ENCODE measurements at regions not wholly inside any gene's neighbourhood (a gene's known extent, or its start where the extent isn't known, plus 50 kb on each side); places are given as distances from the start of the nearest gene placed in this dataset.

DNA sequence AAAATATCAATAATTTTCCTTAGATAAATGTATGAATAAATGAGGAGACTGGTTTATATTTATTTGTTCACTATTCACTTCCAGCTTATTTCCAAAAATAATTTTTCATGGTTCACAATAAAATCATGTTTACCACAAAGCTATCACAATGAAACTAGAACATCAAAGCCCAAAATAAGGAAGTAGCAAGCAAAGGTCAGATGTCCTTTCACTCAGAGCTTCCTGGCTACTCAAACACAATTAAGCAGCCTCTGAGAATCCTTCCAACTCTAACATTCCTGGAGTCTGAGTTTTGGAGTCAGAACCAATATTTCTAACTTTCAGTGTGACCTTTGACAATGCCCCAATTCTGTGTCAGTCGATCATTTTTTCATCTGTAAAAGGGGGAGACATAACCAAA, 527.0 kb downstream of the SOX6 start:
- no peak for TF ChIP-seq GATAD2A (IDR thresholded peaks at IDR 0.05)
- TF ChIP-seq SOX6 (IDR thresholded peaks at IDR 0.05) = no peak
- TF ChIP-seq EZH2 (IDR thresholded peaks at IDR 0.05; ENCODE audit: borderline replicate concordance, low read depth, low read length) = no peak
- TF ChIP-seq TBP (optimal IDR thresholded peaks at IDR 0.05; ENCODE audit: low read depth, low read length) = no peak
- no peak for TF ChIP-seq SIN3A (IDR thresholded peaks at IDR 0.05; ENCODE audit: borderline replicate concordance in 2 of 2, control insufficient read depth in 1 of 2, low read depth in 2 of 2, low read length in 2 of 2)
- TF ChIP-seq, protein P1, sequence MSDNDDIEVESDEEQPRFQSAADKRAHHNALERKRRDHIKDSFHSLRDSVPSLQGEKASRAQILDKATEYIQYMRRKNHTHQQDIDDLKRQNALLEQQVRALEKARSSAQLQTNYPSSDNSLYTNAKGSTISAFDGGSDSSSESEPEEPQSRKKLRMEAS (CRISPR knock-in tag; IDR thresholded peaks at IDR 0.05) = no peak
- TF ChIP-seq, protein P2, sequence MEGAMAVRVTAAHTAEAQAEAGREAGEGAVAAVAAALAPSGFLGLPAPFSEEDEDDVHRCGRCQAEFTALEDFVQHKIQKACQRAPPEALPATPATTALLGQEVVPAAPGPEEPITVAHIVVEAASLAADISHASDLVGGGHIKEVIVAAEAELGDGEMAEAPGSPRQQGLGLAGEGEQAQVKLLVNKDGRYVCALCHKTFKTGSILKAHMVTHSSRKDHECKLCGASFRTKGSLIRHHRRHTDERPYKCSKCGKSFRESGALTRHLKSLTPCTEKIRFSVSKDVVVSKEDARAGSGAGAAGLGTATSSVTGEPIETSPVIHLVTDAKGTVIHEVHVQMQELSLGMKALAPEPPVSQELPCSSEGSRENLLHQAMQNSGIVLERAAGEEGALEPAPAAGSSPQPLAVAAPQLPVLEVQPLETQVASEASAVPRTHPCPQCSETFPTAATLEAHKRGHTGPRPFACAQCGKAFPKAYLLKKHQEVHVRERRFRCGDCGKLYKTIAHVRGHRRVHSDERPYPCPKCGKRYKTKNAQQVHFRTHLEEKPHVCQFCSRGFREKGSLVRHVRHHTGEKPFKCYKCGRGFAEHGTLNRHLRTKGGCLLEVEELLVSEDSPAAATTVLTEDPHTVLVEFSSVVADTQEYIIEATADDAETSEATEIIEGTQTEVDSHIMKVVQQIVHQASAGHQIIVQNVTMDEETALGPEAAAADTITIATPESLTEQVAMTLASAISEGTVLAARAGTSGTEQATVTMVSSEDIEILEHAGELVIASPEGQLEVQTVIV (CRISPR knock-in tag; IDR thresholded peaks at IDR 0.05; ENCODE audit: borderline replicate concordance) = no peak
